Kidney (tissue), 13 donors: ENCODE measurements at regions not wholly inside any gene's neighbourhood (a gene's known extent, or its start where the extent isn't known, plus 50 kb on each side); places are given as distances from the start of the nearest gene placed in this dataset.

Experiments
- DNase-seq, 5 donors: peaks; one replicate each; pipeline ENCODE4 v3.0.0-alpha.2; 2013 to 2020
- FAIRE-seq: peaks from 2 replicates; lab custom pipeline; 2012; peaks lifted over from hg19 to GRCh38; lab: Jason Lieb, UNC
- H3K27ac ChIP-seq, 2 donors: one replicate each; pipeline ENCODE4 v1.7.0; 2013; ENCODE audit warnings: low read depth in 2 of 2, low read length in 2 of 2, inconsistent platforms in 1 of 2
- H3K27me3 ChIP-seq: one replicate; pipeline ENCODE4 v1.7.1; 2013; ENCODE audit warnings: low read length, inconsistent platforms; ENCODE audit not compliant: control insufficient read depth, insufficient read depth
- H3K36me3 ChIP-seq, 3 donors: one replicate each; pipeline versions ENCODE4 v1.7.0 to v1.7.1; 2013; ENCODE audit warnings: low read length in 3 of 3, control low read depth in 1 of 3, inconsistent platforms in 1 of 3; ENCODE audit not compliant: insufficient read depth in 3 of 3, control insufficient read depth in 2 of 3
- H3K4me1 ChIP-seq, 3 donors: one replicate each; pipeline versions ENCODE4 v1.7.0 to v1.7.1; 2013; ENCODE audit warnings: low read length in 3 of 3, inconsistent platforms in 1 of 3, low read depth in 1 of 3; ENCODE audit not compliant: control insufficient read depth in 2 of 3, insufficient read depth in 2 of 3
- H3K4me3 ChIP-seq, 3 donors: one replicate each; pipeline versions ENCODE4 v1.7.0 to v1.8.1; 2013; ENCODE audit warnings: low read length in 3 of 3, control low read depth in 1 of 3, inconsistent platforms in 1 of 3
- H3K9ac ChIP-seq, 3 donors: one replicate each; pipeline versions ENCODE4 v1.7.0 to v1.7.1; 2013; ENCODE audit warnings: low read length in 3 of 3, control low read depth in 1 of 3, inconsistent platforms in 1 of 3
- H3K9me3 ChIP-seq, 3 donors: one replicate each; pipeline versions ENCODE4 v1.7.0 to v1.7.1; 2013; ENCODE audit warnings: low read length in 3 of 3, control low read depth in 1 of 3, inconsistent platforms in 1 of 3; ENCODE audit not compliant: control insufficient read depth in 2 of 3, insufficient read depth in 1 of 3
- intact Hi-C: fragments of 100-400 bp; cut with DNase I; formaldehyde crosslinking; loops from one replicate; pipeline ENCODE4 v1.11.1; 2022
- TF ChIP-seq, protein P1 (sequence below): IDR thresholded peaks from 3 replicates; pipeline ENCODE4 v1.5.1; 2012; ENCODE audit warnings: mild to moderate bottlenecking, moderate library complexity, borderline replicate concordance; ENCODE audit not compliant: insufficient read depth; ENCODE audit errors: extremely low read depth
- donor health status: control.
- donor health status: control.
- donor health status: control.
- donor health status: control.
- donor health status: control.
- donor health status: DM: yes; HTN: yes; CAD: no.
- donor health status: Normal renal cell carcinoma (clear cell type).

GRCh38 chr2:19763731-19764130, 138.1 kb downstream of the TTC32 start:
- Histone ChIP-seq H3K9ac (no peak overlapping the region), H3K36me3 (no peaks in the 10 kb centered on the region), H3K27me3 (no peaks in the 10 kb centered on the region), H3K4me3 (no peak overlapping the region), H3K4me1 (peaks cover 0 to 7% (median 4%) of the 10 kb centered on the region in 3 donors), H3K9me3 (no peaks in the 10 kb centered on the region), H3K27ac (no peak overlapping the region)
- no peak for DNase-seq
- TF ChIP-seq, protein P1, sequence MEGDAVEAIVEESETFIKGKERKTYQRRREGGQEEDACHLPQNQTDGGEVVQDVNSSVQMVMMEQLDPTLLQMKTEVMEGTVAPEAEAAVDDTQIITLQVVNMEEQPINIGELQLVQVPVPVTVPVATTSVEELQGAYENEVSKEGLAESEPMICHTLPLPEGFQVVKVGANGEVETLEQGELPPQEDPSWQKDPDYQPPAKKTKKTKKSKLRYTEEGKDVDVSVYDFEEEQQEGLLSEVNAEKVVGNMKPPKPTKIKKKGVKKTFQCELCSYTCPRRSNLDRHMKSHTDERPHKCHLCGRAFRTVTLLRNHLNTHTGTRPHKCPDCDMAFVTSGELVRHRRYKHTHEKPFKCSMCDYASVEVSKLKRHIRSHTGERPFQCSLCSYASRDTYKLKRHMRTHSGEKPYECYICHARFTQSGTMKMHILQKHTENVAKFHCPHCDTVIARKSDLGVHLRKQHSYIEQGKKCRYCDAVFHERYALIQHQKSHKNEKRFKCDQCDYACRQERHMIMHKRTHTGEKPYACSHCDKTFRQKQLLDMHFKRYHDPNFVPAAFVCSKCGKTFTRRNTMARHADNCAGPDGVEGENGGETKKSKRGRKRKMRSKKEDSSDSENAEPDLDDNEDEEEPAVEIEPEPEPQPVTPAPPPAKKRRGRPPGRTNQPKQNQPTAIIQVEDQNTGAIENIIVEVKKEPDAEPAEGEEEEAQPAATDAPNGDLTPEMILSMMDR: no peak
- intact Hi-C loops: no loop called here
- FAIRE-seq: no peak

DNA sequence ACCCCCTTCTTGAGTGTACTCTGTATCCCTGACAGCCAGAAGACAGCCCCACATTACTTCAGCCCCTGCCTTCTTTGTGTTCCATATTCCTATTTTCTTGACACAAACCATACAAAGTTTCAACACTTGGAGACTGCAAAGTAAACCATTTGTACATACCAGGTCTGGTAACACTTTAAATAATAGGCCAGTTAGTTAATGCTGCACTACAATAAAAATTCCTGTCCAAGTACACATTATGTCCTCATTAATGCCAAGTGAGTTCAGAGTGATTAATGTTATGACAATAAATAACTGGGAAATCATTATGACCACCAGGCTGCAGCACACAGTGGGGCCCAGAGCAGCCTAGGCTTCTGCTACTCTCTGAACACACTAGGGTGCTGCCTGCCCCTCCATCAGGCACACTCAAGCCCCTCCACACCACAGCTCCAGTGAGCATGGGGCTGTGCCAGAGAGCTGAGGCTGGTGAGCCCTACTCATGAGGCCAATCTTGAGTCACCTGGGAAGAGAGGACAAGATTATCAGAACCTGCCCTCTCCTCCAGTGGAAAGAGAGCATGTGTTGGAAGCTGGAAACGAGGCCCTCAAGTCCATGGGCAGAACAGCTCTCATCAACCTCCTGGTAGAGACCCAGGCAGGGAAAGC, 138.7 kb downstream of the TTC32 start:
- no peak overlapping the region for H3K27ac ChIP-seq
- FAIRE-seq: no peak
- no peak overlapping the region for H3K4me3 ChIP-seq
- H3K27me3 ChIP-seq: no peaks in the 10 kb centered on the region
- H3K9me3 ChIP-seq: no peaks in the 10 kb centered on the region
- no peaks in the 10 kb centered on the region for H3K36me3 ChIP-seq
- TF ChIP-seq, protein P1: no peak
- peaks cover 0 to 7% (median 4%) of the 10 kb centered on the region in 3 donors for H3K4me1 ChIP-seq
- intact Hi-C loops: no loop called here
- DNase-seq: peak in 2 of 5 donors; percentile 18 to 22
- no peak overlapping the region for H3K9ac ChIP-seq

- Histone ChIP-seq H3K27ac (no peak overlapping the region), H3K36me3 (no peaks in the 10 kb centered on the region), H3K4me3 (no peak overlapping the region), H3K4me1 (peaks cover 0 to 7% (median 4%) of the 10 kb centered on the region in 3 donors), H3K9ac (no peak overlapping the region), H3K9me3 (no peaks in the 10 kb centered on the region), H3K27me3 (no peaks in the 10 kb centered on the region)
- intact Hi-C loops: no loop called here
- FAIRE-seq: no peak
- no peak for DNase-seq
- TF ChIP-seq, protein P1: no peak
Measured at GRCh38 chr2:19762142-19762541, 139.6 kb downstream of the TTC32 start.
